ENCODE measurements at regions not wholly inside any gene's neighbourhood (a gene's known extent, or its start where the extent isn't known, plus 50 kb on each side); places are given as distances from the start of the nearest gene placed in this dataset.

GRCh38 chr12:62113366-62114011 is 146.7 kb upstream of the USP15 start:
- ATAC-seq (no peak), DNase-seq (ENCODE audit: low read depth, low spot score) (no peak)
- H3K27ac ChIP-seq (ENCODE audit: low read depth, low read length), result no peak overlapping the region
- no peaks in the 10 kb centered on the region for H3K4me1 ChIP-seq (ENCODE audit: control insufficient read depth in 1 of 2, insufficient read depth in 2 of 2, low read length in 2 of 2)
- CTCF ChIA-PET, result no interaction called here
- no TSS peak for BruUV-seq (replicated peaks)
- H3K9me2 ChIP-seq (ENCODE audit: insufficient read depth), result no peaks in the 10 kb centered on the region
- POLR2A ChIA-PET, result no interaction called here
- TF ChIP-seq FOSL1 (IDR thresholded peaks at IDR 0.05; ENCODE audit: low read depth), result no peak
- intact Hi-C loops (cut with micrococcal nuclease), result no loop called here
- no peaks in the 10 kb centered on the region for H4K20me1 ChIP-seq (ENCODE audit: insufficient read depth)
- no peak overlapping the region for H3K4me3 ChIP-seq (replicated peaks in 1 of 2; ENCODE audit: low read depth in 1 of 2, low read length in 2 of 2)
- H3K79me2 ChIP-seq (ENCODE audit: insufficient read depth, low read length), result no peaks in the 10 kb centered on the region
- H3K4me2 ChIP-seq (ENCODE audit: low read length), result no peak overlapping the region
- RAD21 ChIA-PET (ENCODE audit: low non-redundant PET in 1 of 2, low total read pairs in 2 of 2, uncharacterized antibody in 2 of 2, unreplicated experiment in 2 of 2), result no interaction called here
- H3K9me3 ChIP-seq (ENCODE audit: control insufficient read depth in 1 of 2, insufficient read depth in 1 of 2, low read depth in 1 of 2, low read length in 2 of 2), result no peaks in the 10 kb centered on the region
- no peak overlapping the region for H2AFZ ChIP-seq (ENCODE audit: low read depth, low read length, poor library complexity, severe bottlenecking)
- H3K9ac ChIP-seq (ENCODE audit: low read length), result no peak overlapping the region
- H3K27me3 ChIP-seq (ENCODE audit: insufficient read depth, low read length), result no peaks in the 10 kb centered on the region
- H3K36me3 ChIP-seq (ENCODE audit: control insufficient read depth in 1 of 2, insufficient read depth in 2 of 2, low read length in 2 of 2), result no peaks in the 10 kb centered on the region

GRCh38 chr12:62116986-62117385 is 143.2 kb upstream of the USP15 start:
- Histone ChIP-seq H3K4me2 (ENCODE audit: low read length) (no peak overlapping the region), H3K9me2 (ENCODE audit: insufficient read depth) (no peaks in the 10 kb centered on the region), H3K27me3 (ENCODE audit: insufficient read depth, low read length) (no peaks in the 10 kb centered on the region), H4K20me1 (ENCODE audit: insufficient read depth) (no peaks in the 10 kb centered on the region), H3K27ac (ENCODE audit: low read depth, low read length) (no peak overlapping the region), H3K9me3 (ENCODE audit: control insufficient read depth in 1 of 2, insufficient read depth in 1 of 2, low read depth in 1 of 2, low read length in 2 of 2) (no peaks in the 10 kb centered on the region), H3K36me3 (ENCODE audit: control insufficient read depth in 1 of 2, insufficient read depth in 2 of 2, low read length in 2 of 2) (no peaks in the 10 kb centered on the region), H3K4me1 (ENCODE audit: control insufficient read depth in 1 of 2, insufficient read depth in 2 of 2, low read length in 2 of 2) (no peaks in the 10 kb centered on the region), H3K79me2 (ENCODE audit: insufficient read depth, low read length) (no peaks in the 10 kb centered on the region), H3K9ac (ENCODE audit: low read length) (no peak overlapping the region), H3K4me3 (replicated peaks in 1 of 2; ENCODE audit: low read depth in 1 of 2, low read length in 2 of 2) (no peak overlapping the region), H2AFZ (ENCODE audit: low read depth, low read length, poor library complexity, severe bottlenecking) (no peak overlapping the region)
- DNase-seq (ENCODE audit: low read depth, low spot score), result no peak
- no peak for TF ChIP-seq POLR2AphosphoS5 (IDR thresholded peaks at IDR 0.05; ENCODE audit: low read depth, low read length)
- no peak for TF ChIP-seq ELF1 (IDR thresholded peaks at IDR 0.05; ENCODE audit: borderline replicate concordance, low read depth)
- TF ChIP-seq EZH2 (IDR thresholded peaks at IDR 0.05), result no peak
- no peak for TF ChIP-seq TCF7L2 (IDR thresholded peaks at IDR 0.05; ENCODE audit: borderline replicate concordance, extremely low read depth, insufficient read depth, insufficient read length)
- no peak for TF ChIP-seq JUND (IDR thresholded peaks at IDR 0.05)
- no peak for TF ChIP-seq MAX (IDR thresholded peaks at IDR 0.05)
- TF ChIP-seq ZBTB33 (IDR thresholded peaks at IDR 0.05; ENCODE audit: extremely low read depth, insufficient replicate concordance, low read length), result no peak
- TF ChIP-seq SP1 (IDR thresholded peaks at IDR 0.05; ENCODE audit: low read depth), result no peak
- no peak for TF ChIP-seq POLR2A (IDR thresholded peaks at IDR 0.05; ENCODE audit: borderline replicate concordance, extremely low read depth, insufficient read depth, insufficient read length)
- no peak for TF ChIP-seq RAD21 (IDR thresholded peaks at IDR 0.05; ENCODE audit: low read depth)
- TF ChIP-seq CEBPB (IDR thresholded peaks at IDR 0.05; ENCODE audit: low read depth), result no peak
- no peak for TF ChIP-seq EZH2phosphoT487 (IDR thresholded peaks at IDR 0.05; ENCODE audit: borderline replicate concordance)
- no peak for TF ChIP-seq ZNF274 (IDR thresholded peaks at IDR 0.05; ENCODE audit: low read depth, low read length)
- TF ChIP-seq YY1 (IDR thresholded peaks at IDR 0.05; ENCODE audit: extremely low read depth, insufficient replicate concordance, low read depth, low read length), result no peak
- ChIA-PET CTCF (no interaction called here), RAD21 (ENCODE audit: low non-redundant PET in 1 of 2, low total read pairs in 2 of 2, uncharacterized antibody in 2 of 2, unreplicated experiment in 2 of 2) (no interaction called here), POLR2A (no interaction called here)
- intact Hi-C loops (cut with micrococcal nuclease), result no loop called here
- no TSS peak for BruUV-seq (replicated peaks)
- ATAC-seq, result no peak
